DMS53 treated with DMSO at 0.1 percent for 48 hours (cell line): ENCODE measurements at regions not wholly inside any gene's neighbourhood (a gene's known extent, or its start where the extent isn't known, plus 50 kb on each side); places are given as distances from the start of the nearest gene placed in this dataset.
"Not testable (repeated sequence)": the region's sequence is repeated elsewhere in the genome, so short reads cannot be mapped to it uniquely, and the experiment has no call there.

Experiments used
- DNase-seq: peaks from one replicate; lab custom pipeline; 2025; ENCODE audit not compliant: unreplicated experiment; lab: John Stamatoyannopoulos, UW

- DNase-seq = no peak
Measured at GRCh38 chr5:84506625-84507024, 121.9 kb upstream of the EDIL3 start.

- DNase-seq = no peak
Measured at GRCh38 chr5:84494453-84494852, 109.8 kb upstream of the EDIL3 start.

GRCh38 chr5:84487963-84488362 lies 103.3 kb upstream of the EDIL3 start:
- DNase-seq = no peak

- DNase-seq = no peak
Measured at GRCh38 chr5:84480873-84481637, 96.4 kb upstream of the EDIL3 start.

GRCh38 chr5:84478603-84479002 lies 93.9 kb upstream of the EDIL3 start:
- DNase-seq = no peak

GRCh38 chr5:84477485-84477884 lies 92.8 kb upstream of the EDIL3 start:
- DNase-seq = no peak

GRCh38 chr5:84474126-84474525 lies 89.4 kb upstream of the EDIL3 start:
- no peak for DNase-seq

- no peak for DNase-seq
Measured at GRCh38 chr5:84453405-84453804, 68.7 kb upstream of the EDIL3 start.

- DNase-seq = no peak
Measured at GRCh38 chr5:84450617-84451414, 66.1 kb upstream of the EDIL3 start.

GRCh38 chr5:84445049-84445685 lies 60.5 kb upstream of the EDIL3 start:
- no peak for DNase-seq

- DNase-seq = no peak
Measured at GRCh38 chr5:84438456-84438855, 53.8 kb upstream of the EDIL3 start.

- DNase-seq = no peak
Measured at GRCh38 chr5:84437673-84438315, 53.1 kb upstream of the EDIL3 start.

GRCh38 chr5:84436866-84437265 lies 52.2 kb upstream of the EDIL3 start:
- no peak for DNase-seq

- not testable (repeated sequence) for DNase-seq
Measured at GRCh38 chr5:84435861-84436346, 51.2 kb upstream of the EDIL3 start.
